Activated CD4-positive, alpha-beta T cell treated with anti-CD3 and anti-CD28 coated beads, Interleukin-10, Interleukin-2, amounts not matched to agents 100 ng/mL and 50 ng/mL, durations not matched to agents 16 hours and 8 hours (primary cell): ENCODE measurements at regions not wholly inside any gene's neighbourhood (a gene's known extent, or its start where the extent isn't known, plus 50 kb on each side); places are given as distances from the start of the nearest gene placed in this dataset.
A peak's percentile ranks its signal among the peaks of the same experiment; 100 is the strongest.

Experiments used
- DNase-seq: peaks from one replicate; pipeline ENCODE4 v3.0.0-alpha.2; 2020

DNA sequence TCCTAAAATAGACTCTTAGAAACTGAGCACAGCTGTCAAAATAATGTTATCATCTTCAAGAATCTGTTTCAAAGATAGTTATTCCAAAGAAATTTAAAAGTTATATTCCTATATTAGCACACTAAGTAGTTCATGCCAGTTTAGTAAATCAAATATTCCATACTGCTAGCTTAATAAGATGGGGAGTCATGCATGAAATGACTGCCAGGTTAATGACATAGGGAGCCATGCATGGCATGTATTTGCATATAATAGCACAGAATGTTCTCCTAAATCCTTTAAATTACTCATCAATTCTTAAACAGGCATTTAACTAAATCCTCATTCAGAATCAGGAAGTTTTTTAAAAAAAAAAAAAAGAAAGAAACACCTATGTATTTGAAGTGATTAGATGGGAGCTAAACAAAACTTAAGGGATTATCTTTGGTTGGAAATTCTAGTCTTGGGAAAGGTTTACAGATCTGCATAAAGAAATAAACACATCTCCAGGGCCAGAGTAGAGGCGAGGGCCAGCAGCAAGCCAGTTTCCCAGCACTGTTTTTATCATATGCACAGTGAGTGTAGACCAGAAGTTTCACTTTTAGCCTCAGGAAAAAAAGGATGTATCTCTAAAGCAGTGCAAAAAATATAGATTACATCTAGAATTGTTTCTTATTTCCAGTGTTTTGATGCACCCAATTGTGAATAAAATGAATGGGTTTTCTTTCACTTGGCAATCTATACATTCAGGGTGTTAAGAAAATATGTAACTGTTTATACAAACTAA lies 366.4 kb upstream of the AGTR1 start:
- DNase-seq = no peak

DNA sequence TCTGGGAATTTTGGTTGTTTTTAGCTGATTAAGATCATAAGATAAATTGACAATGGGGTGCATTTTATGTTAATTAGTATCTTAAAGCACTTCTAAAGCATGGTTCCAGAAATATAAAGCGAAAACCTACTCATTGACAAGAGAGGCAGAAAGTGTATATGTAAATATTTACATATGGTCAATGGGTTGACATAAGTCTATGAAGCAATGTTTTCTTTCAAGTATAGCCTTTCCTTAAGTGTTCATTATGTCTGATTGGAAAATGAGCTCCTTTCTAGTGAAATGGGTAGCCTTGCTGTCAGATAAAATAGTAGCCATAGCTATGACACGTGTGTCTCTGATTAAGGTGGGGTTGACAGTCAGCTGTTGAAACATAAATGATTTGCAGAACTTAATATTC lies 365.2 kb upstream of the AGTR1 start:
- no peak for DNase-seq

DNA sequence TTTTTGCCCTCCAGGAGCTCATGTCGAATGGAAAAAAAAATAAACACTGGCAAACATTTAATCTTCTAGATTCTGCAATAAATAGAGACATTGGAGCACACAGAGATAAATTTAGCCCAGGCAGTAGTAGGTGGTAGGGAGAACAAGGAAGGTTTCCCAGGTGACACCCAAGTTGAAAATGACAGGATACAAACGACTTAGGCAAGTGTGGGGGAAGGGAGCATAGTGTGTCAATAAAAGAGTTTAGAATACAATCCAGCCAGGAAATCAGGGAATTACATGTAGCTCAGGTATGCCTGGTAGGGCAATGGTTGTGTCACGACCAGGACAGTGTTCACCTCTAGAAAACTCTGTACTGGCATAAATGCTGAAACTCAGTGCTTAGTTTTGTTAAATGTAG lies 364.6 kb upstream of the AGTR1 start:
- DNase-seq = no peak

DNA sequence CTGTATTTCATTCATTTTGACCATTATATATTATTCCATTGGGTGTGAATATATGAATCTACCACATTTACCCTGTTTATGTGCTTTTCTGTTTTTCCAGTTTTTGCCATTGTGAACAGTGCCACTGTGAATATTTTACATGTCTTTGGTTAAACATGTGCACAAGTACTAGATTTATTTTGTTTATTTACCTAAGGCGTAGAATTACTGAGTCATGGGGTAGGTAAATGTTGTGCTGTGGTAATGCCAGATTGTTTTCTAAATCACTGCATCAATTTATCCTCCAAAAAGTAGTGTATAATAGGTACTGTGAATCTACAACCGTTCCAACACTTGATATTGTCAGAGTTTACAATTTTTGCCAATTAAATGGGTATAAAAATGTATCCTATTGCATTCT lies 362.1 kb upstream of the AGTR1 start:
- DNase-seq = no peak

DNA sequence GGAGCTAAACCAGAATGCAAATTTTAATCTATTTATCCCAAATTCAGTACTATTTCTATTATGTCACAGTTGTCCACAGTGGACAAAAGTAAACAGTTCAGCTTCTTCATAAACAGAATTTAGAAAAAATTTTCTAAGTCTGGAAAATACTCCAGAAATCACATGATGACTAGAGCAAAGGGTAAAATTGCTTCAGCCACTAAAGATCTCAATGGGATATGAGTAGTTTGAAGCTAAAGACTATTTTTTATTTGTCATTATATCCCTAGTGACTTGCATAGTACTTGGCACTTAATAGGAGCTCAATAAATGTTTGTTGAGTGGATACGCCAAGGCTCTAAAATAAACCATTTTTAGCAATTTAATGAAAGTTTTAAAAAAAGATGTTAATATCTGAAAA lies 354.3 kb upstream of the AGTR1 start:
- no peak for DNase-seq

DNA sequence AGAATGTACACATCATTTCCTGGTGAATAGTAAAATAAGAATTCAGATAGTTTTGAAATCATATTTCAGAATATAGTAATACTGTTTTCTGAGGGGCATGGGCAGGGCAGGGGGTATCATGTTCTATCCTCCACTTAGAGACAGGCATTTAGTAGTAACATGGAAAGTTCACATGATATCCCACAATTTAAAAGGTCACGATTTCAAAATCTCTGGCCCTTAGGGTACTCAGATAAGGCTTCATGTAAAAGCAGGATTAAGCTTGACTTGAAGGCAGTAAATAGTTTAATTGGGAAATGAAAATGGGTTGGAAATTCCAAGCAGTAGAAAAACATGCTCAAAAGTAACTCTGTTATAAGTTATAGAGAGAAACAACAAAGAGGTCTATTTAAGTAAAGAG lies 353.2 kb upstream of the AGTR1 start:
- no peak for DNase-seq

DNA sequence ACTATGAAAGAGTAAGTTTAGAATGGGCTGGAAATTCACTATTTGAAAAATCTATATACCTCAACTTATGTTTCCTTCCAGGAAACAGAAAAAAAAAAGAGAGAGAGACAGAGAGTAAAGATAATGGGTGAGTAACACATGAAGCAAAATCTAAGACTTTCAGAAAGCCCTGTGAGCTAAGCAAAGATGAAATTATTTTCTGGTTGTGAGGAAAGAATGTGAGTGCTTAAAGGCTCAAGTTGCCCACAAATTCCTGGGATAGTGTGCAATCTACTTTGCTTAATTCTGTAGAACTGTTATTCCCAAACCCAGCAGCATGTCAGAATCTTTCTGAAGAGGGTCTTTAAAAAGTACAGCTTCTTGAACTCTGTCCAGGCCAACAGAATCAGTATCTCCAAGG lies 337.7 kb upstream of the AGTR1 start:
- DNase-seq = no peak

DNA sequence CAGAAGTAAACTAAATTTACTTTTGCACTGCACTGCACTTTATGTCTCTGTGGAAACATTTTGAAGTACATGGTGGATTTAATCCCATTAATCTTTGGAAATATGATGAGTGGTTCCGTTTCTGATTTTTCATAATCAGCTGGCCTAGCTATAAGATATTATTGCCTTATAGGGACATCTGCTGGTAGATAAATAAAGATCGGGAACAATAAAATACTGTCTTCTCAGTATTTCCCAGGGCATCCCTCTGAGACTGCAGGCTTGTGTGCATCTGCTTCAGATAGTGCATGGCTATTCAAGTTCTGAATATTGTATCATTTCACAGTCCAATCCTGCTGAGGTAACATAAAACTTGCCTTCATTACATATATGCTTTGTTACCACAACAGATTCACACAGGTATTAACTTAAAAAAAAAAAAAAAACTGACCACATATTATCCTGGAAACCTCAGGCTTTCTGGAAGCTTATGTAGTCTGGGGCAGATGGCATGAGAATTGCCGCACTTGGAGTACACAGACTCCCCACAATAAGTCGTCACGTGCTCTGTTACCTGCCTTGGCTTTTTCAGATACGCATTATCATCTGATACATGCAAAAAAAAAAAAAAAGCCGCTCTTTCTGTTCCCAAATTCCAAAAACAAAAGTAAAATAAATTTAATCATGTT lies 330.8 kb upstream of the AGTR1 start:
- DNase-seq = no peak

DNA sequence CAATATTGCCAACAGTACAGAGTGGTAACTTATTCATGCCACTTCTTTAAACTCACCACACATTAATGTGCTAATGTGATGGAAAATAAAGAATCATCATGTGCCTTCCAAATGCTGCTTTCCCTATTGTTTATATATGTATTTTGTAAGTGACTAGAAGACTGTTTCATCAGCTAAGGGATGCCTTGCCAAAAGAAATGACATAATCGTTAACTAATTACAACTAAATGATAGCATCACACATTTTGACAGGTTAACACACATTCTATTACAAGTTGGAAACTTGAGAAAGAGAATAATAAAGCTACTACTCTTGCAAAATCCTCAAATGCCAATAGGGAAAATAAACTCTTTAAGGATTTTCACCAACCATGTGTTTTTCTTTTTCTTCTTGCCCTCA lies 329.9 kb upstream of the AGTR1 start:
- no peak for DNase-seq

DNA sequence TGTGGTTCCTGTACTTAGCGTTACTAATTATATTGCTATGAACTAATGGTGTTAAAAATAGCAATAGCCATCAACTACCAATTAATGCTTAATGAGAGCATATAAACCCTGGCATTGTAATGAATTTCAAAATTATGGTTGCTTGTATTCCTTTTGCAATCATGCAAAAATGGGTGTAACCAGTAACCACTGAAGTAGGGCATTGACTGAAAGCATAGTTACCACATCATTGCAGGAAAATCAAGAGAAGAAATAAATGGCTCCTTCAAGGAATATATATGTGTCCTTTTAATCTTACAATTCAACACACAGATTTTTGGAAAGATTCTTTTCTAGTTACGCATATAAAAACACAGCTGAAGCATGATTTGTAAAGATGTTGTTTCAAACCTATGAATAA lies 328.3 kb upstream of the AGTR1 start:
- no peak for DNase-seq

DNA sequence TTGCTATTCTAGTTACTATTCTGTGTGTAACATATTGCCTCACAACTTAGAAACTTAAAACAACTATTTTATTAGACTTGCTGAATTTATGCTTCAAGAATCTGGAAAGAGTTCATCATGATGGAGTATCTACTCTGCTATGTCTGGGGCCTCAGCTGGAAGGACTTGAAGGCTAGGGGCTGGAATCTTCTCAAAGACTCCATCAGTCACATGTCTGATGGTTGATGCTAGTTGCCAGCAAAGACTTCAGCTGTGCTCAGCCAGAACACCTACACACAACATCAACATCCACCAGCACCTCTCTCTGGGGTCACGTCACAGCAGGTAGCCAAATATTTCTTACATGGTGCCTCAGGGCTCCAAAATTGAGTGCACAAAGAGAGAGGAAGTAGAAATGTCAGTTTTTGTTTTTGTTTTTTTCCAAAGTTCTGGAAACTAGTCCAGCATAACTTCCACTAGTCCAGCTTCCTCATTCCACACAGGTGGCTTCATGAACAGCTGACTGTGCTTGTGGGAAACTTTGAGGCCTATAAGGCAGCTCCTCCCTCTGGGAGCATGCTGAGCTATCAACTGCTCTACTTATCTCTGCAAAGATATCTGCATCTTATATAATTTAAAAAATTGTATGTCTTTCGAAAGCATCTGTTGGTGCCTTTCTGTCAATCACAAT lies 325.4 kb upstream of the AGTR1 start:
- DNase-seq = no peak

DNA sequence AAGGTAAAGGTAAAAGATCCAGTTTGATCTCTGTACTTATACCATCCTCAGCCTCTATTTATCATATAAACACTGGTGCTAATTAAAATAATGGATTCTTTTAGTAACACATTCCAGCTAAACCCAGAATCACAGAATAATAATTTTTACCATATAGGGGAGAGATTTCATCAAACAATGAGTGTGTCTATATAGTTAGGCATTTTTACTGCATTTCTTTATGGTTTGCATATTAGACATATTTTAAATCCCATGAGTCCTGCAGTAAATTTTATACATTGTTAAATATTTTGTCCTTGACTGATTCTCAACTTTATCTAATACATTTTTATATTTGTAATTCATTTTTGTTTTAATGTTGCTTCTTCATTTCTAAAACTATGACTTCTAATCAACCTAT lies 323.7 kb upstream of the AGTR1 start:
- DNase-seq = no peak

DNA sequence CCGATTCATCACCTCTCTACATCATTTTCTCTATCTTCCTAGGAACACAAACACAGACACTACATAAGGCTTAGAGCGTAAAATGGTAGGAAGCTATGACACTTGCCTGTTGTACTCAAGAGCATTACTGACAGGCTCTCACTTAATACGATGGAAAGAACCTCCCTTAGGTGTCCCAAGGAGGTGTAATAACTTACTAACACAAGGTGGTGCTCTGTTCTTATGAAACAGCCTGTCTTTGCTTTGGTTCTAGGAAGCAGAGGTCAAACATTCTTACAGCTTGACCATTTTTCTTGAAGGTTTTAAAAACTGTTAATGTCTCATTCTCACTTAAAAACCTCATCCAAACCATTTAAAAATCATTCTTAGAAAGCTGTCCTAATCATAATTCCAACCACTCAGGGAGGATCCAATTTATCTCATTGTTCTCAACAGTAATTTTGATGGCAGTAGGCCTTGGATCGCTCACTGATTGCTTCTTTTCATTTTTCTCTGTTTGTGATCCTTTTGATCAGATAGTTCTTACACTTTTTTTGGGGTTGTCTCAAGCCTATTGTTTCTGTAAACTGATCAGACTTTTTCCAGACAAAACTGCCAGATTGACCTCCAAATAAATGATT lies 317.8 kb upstream of the AGTR1 start:
- DNase-seq = peak; percentile 7

DNA sequence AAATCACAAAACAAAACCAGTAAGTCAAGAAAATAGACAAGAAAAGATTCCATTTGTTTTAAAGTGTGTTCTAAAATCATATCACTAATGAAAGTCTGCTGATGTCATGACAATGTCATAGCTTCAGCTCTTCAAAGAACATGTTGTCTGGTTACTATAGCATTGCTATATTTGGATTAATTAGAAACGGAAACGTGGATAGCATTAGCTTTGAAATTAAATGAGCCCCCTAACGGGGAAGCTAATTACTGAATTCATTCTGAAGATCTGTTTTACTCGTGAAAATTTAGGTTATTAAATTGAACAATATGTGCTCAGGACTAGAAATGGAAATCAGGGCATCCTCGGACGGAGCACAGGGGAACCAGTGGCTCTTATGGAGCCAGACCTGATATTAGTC lies 316.7 kb upstream of the AGTR1 start:
- DNase-seq = no peak

DNA sequence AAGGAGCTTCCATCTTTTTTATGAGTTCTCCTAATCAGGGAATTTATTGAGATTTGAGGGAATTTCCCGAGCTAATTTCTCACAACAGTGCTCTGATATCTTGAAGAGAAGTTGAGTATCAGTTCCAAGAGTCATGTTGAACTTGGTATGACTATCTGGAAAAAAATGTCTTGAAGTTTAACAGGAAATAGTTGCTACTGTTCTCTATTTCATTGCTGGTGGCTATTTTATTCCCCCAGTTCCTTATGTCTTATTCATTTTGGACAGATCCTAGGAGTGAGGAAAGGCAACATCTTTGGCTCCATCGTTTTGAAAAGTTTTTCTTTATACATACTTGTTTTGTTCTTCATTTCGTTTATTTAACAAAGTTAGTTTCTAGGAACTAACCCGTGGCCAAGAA lies 307.8 kb upstream of the AGTR1 start:
- DNase-seq = no peak

DNA sequence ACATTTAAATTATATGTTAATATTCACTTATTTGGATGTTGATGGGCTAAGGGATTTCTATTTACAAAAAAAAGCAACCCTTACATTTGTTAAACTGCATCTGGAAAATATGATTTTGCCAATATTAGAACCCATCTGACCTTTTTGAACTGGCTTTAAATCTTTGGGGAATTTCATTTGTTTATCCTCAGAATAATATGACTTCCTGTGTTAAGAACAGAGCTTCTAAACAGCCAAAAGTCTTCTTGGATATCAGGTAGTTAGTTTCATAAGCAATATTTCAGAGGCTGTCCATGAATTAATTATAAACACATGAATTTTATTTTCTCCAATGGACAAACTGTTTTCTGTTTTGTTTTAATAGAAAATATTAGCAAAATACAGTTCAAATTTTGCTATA lies 301.9 kb upstream of the AGTR1 start:
- DNase-seq = no peak

DNA sequence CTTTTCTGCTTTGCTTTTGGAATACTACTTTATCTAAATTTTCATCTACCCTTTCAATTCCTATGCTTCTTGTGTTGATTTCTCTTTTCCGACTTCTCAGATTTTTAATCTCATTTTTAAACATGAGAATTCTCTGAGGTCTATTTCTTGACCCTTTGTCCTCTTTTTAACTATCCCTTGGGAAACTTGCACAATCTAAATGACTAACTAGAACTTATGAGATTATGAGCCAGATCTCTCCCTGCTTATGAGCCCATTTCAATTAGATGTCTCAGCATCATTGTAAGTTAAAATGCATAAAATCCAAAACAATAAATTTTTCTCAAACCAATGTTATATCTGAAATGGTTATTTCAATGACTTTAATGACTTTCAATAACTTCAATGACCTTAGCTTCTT lies 296.9 kb upstream of the AGTR1 start:
- no peak for DNase-seq

DNA sequence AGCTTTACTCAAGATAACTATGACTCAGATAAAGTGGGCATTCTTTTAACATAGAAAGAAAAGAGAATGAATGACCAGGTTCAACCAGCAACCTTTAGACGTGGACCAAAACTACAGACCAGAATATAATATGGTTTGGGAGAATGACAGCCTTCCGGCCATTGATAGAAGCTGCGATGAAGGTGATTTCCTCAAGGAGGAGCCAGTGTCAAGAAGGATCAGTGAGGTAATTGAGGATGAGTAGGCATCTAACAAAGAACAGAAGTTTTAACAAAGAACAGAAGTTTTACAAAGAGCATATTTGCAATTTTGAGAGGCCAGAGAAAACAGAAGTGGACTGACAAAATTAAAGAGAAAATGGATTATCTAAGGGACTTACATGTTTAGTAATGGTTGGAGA lies 289.0 kb upstream of the AGTR1 start:
- no peak for DNase-seq

DNA sequence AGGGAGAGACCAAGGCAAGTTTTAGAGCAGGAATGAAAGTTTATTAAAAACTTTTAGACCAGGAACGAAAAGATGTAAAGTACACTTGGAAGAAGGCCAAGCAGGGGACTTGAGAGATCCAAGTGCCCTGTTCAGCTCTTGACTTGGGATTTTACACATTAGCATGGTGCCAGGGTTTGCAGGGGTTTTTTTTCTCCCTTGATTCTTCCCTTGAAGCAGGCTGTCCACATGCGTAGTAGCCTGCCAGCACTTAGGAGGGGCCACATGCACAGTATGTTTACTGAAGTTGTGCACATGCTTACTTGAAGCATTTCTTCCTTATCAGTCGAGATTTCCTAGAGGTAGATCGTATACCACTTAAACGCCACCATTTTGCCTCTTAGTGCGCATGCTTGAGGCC lies 277.5 kb upstream of the AGTR1 start:
- DNase-seq = no peak

DNA sequence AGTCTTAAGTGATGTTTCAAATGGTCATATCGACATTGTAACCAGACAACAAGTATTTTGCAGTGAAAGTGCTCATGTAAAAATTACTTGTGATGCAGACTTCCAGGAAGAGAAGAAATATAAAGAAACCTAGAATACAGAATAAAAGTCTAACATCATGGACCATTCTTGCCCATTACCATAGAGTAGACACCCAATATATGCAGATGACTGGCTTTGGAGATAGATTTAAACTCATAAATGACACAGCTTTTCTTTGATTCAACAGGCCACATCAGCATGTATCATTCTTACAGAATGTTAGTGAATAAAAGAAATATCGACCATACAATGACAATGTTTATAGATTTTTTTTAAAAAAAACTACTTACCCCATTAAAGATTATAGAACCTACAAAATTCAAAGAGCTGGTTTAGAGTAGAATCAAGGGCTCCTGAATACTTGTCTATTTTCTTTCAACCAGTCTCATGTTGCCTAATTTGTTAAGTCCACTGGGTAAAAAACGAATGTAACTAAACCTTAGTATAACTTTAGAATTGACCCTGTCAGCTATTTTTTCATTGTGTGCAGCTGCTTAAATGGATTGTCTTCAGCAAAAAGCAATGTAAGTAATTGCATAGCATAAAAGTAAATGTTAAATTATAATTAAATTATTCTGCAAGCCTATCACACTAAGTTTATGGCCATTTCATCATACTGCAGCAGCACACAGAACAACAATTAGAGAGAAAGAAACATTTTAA lies 268.7 kb upstream of the AGTR1 start:
- no peak for DNase-seq

DNA sequence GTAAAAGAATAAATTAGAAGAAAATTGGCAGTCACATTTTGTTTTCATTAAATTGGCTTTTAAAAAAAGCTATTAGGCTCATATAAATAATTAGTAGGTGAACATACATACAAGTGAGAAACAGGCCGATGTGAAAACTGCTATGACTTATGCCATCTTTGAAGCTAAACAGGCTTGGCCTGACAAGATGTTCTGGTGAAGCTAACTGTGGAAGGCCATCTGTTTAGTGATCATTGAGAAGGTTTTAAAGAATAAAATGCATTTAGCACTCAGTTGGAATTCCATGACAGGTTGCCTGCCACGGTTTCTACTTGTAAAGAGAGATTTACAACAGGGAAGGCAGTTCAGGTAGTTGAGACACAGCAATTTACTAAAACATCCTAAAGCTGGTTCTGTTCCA lies 264.0 kb upstream of the AGTR1 start:
- DNase-seq = no peak

DNA sequence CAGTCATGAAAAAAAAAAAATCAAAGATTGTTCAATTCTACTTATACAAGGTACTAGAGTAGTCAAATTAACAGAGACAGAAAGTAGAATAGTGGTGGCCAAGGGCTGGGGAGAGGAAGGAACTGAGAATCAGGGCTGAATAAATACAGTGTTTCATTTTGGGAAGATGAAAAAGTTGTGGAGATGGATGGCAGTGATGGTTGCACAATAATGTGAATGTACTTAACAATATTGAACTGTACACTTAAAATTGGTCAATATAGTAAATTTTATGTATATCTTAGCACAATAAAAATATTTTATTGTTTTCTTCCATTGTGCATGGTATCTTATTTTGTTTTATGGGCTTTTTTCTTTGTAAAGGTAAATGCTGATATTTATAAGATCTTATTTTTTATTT lies 262.2 kb upstream of the AGTR1 start:
- DNase-seq = no peak

DNA sequence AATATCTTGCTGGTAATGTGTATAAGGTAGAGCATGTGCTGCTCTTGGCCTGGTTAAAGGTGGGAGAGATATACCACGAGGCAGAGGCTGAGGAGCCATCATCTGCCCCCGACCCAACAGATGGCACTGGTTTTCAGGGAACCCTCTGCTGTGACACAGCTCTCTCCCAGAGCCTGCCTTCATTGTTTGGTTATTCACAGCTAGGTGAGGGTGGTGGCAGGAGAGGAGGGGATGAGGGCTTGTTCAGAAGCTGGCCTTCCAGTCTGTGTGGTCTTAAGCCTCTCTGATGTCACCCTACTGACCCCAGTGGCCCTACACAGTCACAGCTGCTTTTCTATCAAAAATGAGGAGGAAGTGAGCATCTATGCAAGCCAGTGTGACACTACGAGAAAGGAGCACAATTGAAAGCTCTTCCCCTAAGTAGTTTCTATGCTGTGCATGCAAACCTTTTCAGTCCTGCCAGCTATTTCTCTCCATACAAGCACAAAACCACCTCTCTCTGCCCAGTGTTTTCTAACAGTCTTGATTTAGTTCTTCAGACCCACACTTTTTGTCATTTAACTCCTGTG lies 258.4 kb upstream of the AGTR1 start:
- no peak for DNase-seq
